ENCODE measurements at regions not wholly inside any gene's neighbourhood (a gene's known extent, or its start where the extent isn't known, plus 50 kb on each side); places are given as distances from the start of the nearest gene placed in this dataset.

GRCh38 chr12:22932431-22932830 is 307.5 kb downstream of the ETNK1 start:
- H3K4me3 ChIP-seq (ENCODE audit: control insufficient read depth in 2 of 3, extremely low read depth in 1 of 3, insufficient read depth in 2 of 3, low read depth in 1 of 3, low read length in 3 of 3): no peak overlapping the region
- FAIRE-seq (no peak), DNase-seq (ENCODE audit: low read depth, low spot score) (no peak)
- H3K4me2 ChIP-seq (ENCODE audit: control insufficient read depth, extremely low read depth, insufficient read depth, low read depth, low read length): no peak overlapping the region
- TF ChIP-seq, protein P1, sequence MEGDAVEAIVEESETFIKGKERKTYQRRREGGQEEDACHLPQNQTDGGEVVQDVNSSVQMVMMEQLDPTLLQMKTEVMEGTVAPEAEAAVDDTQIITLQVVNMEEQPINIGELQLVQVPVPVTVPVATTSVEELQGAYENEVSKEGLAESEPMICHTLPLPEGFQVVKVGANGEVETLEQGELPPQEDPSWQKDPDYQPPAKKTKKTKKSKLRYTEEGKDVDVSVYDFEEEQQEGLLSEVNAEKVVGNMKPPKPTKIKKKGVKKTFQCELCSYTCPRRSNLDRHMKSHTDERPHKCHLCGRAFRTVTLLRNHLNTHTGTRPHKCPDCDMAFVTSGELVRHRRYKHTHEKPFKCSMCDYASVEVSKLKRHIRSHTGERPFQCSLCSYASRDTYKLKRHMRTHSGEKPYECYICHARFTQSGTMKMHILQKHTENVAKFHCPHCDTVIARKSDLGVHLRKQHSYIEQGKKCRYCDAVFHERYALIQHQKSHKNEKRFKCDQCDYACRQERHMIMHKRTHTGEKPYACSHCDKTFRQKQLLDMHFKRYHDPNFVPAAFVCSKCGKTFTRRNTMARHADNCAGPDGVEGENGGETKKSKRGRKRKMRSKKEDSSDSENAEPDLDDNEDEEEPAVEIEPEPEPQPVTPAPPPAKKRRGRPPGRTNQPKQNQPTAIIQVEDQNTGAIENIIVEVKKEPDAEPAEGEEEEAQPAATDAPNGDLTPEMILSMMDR (optimal IDR thresholded peaks at IDR 0.05 in 1 of 3, IDR thresholded peaks at IDR 0.05 in 1 of 3, conservative IDR thresholded peaks at IDR 0.05 in 1 of 3; ENCODE audit: extremely low read depth in 1 of 3, insufficient read depth in 2 of 3, low read length in 3 of 3): no peak
- TF ChIP-seq EZH2 (IDR thresholded peaks at IDR 0.05; ENCODE audit: low read length): no peak
- no peaks in the 10 kb centered on the region for H3K9me3 ChIP-seq (ENCODE audit: control insufficient read depth, low read depth, low read length)
- H3K4me1 ChIP-seq (ENCODE audit: control insufficient read depth, extremely low read depth, insufficient read depth, low read length): no peaks in the 10 kb centered on the region
- no peaks in the 10 kb centered on the region for H4K20me1 ChIP-seq (ENCODE audit: control insufficient read depth, extremely low read depth, insufficient read depth, low read length)
- H3K36me3 ChIP-seq (ENCODE audit: control insufficient read depth in 2 of 2, extremely low read depth in 1 of 2, insufficient read depth in 2 of 2, low read length in 2 of 2): no peaks in the 10 kb centered on the region
- H3K27me3 ChIP-seq (ENCODE audit: control insufficient read depth, extremely low read depth, insufficient read depth, low read length): no peaks in the 10 kb centered on the region
- no peak overlapping the region for H3K9ac ChIP-seq (ENCODE audit: control insufficient read depth, extremely low read depth, insufficient read depth, low read length)
- dilution Hi-C loops (cut with MboI; ENCODE audit: extremely low pct_ligation_motif_present, low sequenced_read_pairs): no loop called here
- no peak overlapping the region for H2AFZ ChIP-seq (ENCODE audit: control insufficient read depth, low read length)
- H3K27ac ChIP-seq (ENCODE audit: control insufficient read depth, insufficient read depth, low read length): no peak overlapping the region
- H3K79me2 ChIP-seq (ENCODE audit: control insufficient read depth, insufficient read depth, low read length): no peaks in the 10 kb centered on the region
- H3K9me1 ChIP-seq (ENCODE audit: control insufficient read depth, extremely low read depth, insufficient read depth, low read length): no peaks in the 10 kb centered on the region

DNA sequence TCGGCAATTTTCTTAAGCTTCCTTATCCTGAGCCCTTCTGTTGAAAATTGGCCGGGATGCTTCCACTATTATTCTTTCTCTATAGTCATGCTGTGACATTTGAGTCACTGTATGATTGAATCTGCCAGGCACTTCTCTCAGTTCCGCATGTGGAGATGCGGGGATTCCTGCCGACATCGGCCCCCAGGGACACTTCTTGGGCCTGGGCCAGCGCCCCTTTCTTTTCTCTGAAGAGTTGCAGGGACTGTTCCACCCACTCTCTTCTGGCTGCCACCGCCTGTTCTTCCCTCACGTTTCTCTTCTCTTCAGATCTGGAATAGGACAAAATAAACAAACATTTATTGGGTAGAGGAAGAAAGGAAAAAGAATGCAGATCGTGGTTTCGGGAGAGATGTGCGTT is 310.1 kb downstream of the ETNK1 start:
- Histone ChIP-seq H3K9me1 (ENCODE audit: control insufficient read depth, extremely low read depth, insufficient read depth, low read length) (no peaks in the 10 kb centered on the region), H3K4me3 (ENCODE audit: control insufficient read depth in 2 of 3, extremely low read depth in 1 of 3, insufficient read depth in 2 of 3, low read depth in 1 of 3, low read length in 3 of 3) (no peak overlapping the region), H3K4me1 (ENCODE audit: control insufficient read depth, extremely low read depth, insufficient read depth, low read length) (no peaks in the 10 kb centered on the region), H3K36me3 (ENCODE audit: control insufficient read depth in 2 of 2, extremely low read depth in 1 of 2, insufficient read depth in 2 of 2, low read length in 2 of 2) (no peaks in the 10 kb centered on the region), H3K9ac (ENCODE audit: control insufficient read depth, extremely low read depth, insufficient read depth, low read length) (no peak overlapping the region), H2AFZ (ENCODE audit: control insufficient read depth, low read length) (no peak overlapping the region), H3K4me2 (ENCODE audit: control insufficient read depth, extremely low read depth, insufficient read depth, low read depth, low read length) (no peak overlapping the region), H3K27ac (ENCODE audit: control insufficient read depth, insufficient read depth, low read length) (no peak overlapping the region), H3K27me3 (ENCODE audit: control insufficient read depth, extremely low read depth, insufficient read depth, low read length) (no peaks in the 10 kb centered on the region), H4K20me1 (ENCODE audit: control insufficient read depth, extremely low read depth, insufficient read depth, low read length) (no peaks in the 10 kb centered on the region), H3K9me3 (ENCODE audit: control insufficient read depth, low read depth, low read length) (no peaks in the 10 kb centered on the region), H3K79me2 (ENCODE audit: control insufficient read depth, insufficient read depth, low read length) (no peaks in the 10 kb centered on the region)
- dilution Hi-C loops (cut with MboI; ENCODE audit: extremely low pct_ligation_motif_present, low sequenced_read_pairs): no loop called here
- FAIRE-seq: no peak
- no peak for TF ChIP-seq EZH2 (IDR thresholded peaks at IDR 0.05; ENCODE audit: low read length)
- TF ChIP-seq, protein P1 (optimal IDR thresholded peaks at IDR 0.05 in 1 of 3, IDR thresholded peaks at IDR 0.05 in 1 of 3, conservative IDR thresholded peaks at IDR 0.05 in 1 of 3; ENCODE audit: extremely low read depth in 1 of 3, insufficient read depth in 2 of 3, low read length in 3 of 3): no peak
- DNase-seq (ENCODE audit: low read depth, low spot score): no peak

Measured in keratinocyte (primary cell).